ENCODE measurements at regions not wholly inside any gene's neighbourhood (a gene's known extent, or its start where the extent isn't known, plus 50 kb on each side); places are given as distances from the start of the nearest gene placed in this dataset.
"Not testable (repeated sequence)": the region's sequence is repeated elsewhere in the genome, so short reads cannot be mapped to it uniquely, and the experiment has no call there.

DNA sequence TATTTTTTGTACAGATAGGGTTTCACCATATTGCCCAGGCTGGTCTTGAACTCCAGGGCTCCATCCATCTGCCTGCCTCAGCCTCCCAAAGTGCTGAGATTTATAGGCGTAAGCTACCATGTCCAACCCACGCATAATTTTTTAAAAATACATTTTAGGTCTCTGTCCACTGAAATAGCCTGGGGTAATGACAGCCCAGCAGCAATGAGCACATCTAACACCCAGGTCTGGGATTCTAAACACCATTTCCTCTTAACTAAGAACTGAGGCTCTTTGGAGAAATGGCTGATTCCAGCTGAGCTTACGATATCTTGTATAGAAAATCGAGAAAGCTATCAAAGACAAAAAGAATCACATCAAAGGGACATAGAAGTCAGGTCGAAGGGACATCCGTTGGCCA lies 245.3 kb downstream of the PARN start:
- DNase-seq, result no peak

DNA sequence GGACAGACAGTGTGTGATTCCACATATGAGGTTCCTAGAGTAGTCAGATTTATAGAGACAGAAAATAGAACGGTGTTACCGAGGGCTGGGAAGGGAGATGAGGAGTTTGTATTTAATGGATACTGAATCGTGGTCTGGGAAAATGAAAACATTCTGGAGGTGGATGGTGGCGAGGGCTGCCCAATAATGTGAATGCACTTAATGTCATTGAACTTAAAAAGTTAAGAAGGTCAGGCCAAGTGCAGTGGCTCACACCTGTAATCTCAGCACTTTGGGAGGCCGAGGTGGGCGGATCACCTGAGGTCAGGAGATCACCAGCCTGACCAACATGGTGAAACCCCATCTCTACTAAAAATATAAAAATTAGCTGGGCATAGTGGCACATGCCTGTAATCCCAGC lies 246.2 kb downstream of the PARN start:
- DNase-seq, result not testable (repeated sequence)

- no peak for DNase-seq
These were observed 251.2 kb downstream of the PARN start for GRCh38 chr16:14378689-14379467.

DNA sequence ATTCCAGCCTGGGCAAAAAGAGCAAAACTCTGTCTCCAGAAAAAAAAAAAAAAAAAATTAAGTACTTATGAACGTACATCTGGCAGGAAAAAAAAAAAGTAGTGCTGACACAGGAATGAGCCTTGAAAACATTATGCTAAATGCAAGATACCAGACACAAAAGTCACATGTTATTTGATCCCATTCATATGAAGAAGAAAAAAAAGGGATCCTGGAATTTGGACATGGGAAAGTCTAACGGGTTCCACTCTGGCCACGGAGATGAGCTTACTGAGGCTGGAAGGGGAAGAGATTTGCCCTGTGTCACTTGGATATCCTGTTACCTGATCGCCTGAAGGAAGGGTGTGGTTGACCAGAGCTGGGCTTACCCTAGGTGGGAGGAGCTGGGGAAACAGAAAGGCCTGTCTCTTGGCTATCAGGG lies 251.9 kb downstream of the PARN start:
- DNase-seq, result no peak

DNA sequence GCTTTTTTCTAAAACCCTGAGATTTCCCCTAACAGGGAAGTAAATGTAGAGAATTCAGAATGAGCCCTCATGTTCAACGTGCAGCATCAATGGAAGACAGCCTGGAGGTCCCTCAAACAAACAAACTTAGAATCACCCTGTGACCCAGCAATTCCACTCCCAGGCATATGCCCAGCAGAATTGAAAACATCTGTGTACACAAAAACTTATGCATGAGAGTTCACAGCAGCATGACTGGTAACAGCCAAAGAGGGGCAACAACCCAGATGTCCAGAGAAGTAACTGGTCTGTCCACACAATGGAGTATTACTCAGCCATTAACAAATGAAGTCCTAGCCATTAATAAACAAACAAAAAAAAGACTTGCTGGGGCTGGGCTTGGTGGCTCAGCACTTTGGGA lies 252.7 kb downstream of the PARN start:
- DNase-seq, result no peak

DNA sequence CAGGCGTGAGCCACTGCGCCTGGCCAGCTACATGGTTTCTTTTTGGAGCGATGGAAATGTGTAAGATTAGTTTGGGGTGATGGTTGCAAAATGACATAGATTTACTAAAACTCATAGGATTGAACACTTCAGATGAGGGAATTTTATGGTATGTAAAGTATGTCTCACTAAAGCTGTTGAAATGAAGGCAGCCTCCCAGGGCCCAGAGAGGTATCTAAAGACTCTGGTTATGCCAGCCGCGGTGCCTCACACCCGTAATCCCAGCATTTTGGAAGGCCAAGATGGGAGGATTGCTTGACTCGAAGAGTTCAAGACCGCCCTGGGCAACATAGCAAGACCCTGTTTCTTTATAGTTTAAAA lies 254.9 kb downstream of the PARN start:
- DNase-seq, result no peak

- no peak for DNase-seq
These were observed 255.5 kb downstream of the PARN start for GRCh38 chr16:14374451-14375131.

DNA sequence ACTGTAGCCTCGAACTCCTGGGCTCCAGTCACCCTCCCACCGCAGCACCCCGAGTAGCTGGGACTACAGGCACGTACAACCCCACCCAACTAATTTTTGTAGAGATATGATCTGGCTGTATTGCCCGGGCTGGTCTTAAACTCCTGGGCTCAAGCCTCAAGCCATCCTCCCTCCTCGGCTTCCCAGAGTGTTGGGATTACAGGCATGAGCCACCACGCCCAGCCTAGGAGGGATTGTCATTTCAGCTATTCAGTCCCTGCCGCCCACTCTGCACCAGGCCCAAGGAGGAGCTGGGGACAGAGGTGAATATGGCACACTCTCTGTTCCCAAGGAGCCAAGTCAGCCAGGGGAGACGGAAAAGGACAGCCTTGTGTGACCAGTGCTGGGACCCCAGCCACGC lies 256.2 kb downstream of the PARN start:
- no peak for DNase-seq

DNA sequence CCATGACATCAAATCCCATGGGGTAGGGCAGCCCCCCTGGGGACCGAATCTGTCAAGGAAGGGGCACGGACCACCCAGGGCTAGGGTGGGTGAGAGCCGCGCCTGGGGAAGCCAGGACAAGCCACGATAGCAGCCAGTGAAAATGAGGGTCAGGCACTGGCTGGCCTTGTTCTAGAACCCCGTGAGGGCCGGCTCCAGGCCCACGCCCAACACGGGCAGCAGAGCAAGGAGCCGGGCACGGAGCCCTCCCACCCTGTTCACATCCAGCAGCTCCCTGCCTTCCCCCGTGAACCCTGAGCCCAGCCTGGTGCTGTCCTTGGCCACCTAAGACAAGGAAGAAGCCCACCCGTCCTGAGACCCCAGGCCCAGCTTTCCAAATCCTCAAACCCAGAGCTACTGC lies 256.7 kb downstream of the PARN start:
- DNase-seq, result no peak

- no peak for DNase-seq
These were observed 257.6 kb downstream of the PARN start for GRCh38 chr16:14372471-14372870.

GRCh38 chr16:14371778-14372431 lies 258.2 kb downstream of the PARN start:
- no peak for DNase-seq

- no peak for DNase-seq
These were observed 259.3 kb downstream of the PARN start for GRCh38 chr16:14370736-14371234.

- no peak for DNase-seq
These were observed 260.1 kb downstream of the PARN start for GRCh38 chr16:14369734-14370598.

GRCh38 chr16:14368399-14368798 lies 261.7 kb downstream of the PARN start:
- DNase-seq, result no peak

GRCh38 chr16:14366974-14367707 lies 262.9 kb downstream of the PARN start:
- DNase-seq, result no peak

DNA sequence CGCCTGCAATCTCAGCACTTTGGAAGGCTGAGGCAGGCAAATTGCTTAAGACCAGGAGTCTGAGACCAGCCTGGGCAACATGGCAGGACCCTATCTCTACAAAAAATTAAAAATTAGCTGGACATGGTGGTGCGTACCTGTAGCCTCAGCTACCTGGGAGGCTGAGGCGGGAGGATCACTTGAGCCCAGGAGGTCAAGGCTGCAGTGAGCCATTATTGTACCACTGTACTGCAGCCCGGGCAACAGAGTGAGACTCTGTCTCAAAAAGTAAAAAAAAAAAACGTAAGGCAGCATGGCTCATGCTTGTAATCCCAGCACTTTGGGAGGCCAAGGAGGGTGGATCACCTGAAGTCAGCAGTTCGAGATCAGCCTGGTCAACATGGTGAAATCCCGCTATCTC lies 263.6 kb downstream of the PARN start:
- no peak for DNase-seq

DNA sequence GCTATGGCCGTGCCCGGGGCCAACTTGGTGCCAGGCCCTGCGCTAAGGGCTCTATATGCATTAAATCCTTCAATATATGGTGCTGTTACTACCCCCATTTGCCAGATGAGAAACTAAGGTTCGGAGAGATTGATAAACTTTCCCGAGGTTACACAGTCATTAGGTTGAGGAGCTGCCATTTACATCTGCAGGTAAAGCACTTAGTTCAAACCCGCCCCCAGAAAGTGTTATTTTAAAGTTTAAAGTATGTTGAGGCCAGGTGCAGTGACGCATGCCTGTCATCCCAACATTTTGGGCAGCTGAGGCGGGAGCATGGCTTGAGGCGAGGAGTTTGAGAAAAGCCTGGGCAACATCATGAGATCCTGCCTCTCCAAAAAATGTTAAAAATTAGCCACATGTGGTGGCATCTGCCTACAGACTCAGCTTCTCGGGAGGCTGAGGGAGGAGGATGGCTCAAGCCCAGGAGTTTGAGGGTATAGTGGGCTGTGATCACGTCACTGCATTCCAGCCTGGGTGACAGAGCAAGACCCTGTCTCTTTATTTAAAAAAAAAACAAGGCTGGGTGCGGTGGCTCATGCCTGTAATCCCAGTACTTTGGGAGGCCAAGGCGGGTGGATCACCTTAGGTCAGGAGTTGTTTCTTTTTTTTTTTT lies 264.7 kb downstream of the PARN start:
- DNase-seq, result no peak

- DNase-seq, result no peak
These were observed 265.5 kb downstream of the PARN start for GRCh38 chr16:14364386-14365199.

- no peak for DNase-seq
These were observed 266.0 kb downstream of the PARN start for GRCh38 chr16:14364112-14364385.

DNA sequence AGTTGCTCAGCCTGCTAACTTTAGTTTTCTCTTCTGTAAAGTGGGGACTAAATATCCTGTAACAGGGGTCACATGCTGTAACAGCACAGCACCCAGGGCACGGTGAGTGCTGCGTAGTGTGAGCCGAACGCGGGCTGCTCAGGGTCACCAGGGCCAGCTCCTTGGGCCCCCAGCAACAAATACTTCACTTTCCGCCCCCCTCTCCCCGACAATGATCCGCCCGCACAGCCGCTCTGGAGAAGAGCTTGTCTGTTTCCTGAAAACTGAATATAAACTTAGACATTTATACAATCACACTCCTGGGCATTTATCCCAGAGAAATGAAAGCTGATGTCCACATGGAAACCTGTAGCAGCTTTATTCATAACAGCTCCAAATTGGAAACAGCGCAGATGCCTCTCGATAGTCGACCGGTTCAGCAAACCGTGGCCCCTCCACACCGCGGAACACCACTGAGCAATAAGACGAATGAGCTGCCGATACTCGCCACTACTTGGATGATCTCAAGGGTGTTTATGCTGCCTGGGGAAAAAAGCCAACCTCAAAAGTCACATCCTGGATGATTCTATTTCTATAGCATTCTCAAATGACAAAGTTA lies 267.2 kb downstream of the PARN start:
- DNase-seq, result no peak
